AML-193 (cell line): ENCODE measurements at regions not wholly inside any gene's neighbourhood (a gene's known extent, or its start where the extent isn't known, plus 50 kb on each side); places are given as distances from the start of the nearest gene placed in this dataset.
A peak's percentile ranks its signal among the peaks of the same experiment; 100 is the strongest.

ENCODE experiments used
- DNase-seq, 2 experiments: peaks; one replicate each; lab custom pipeline; 2025; lab: John Stamatoyannopoulos, UW

- DNase-seq, result no peak
Measured at GRCh38 chr5:145708169-145708568, 127.0 kb downstream of the PRELID2 start.

- no peak for DNase-seq
Measured at GRCh38 chr5:145704724-145705123, 130.4 kb downstream of the PRELID2 start.

GRCh38 chr5:145703856-145704255 lies 131.3 kb downstream of the PRELID2 start:
- no peak for DNase-seq

- no peak for DNase-seq
Measured at GRCh38 chr5:145701404-145701803, 133.7 kb downstream of the PRELID2 start.

GRCh38 chr5:145699846-145700245 lies 135.3 kb downstream of the PRELID2 start:
- no peak for DNase-seq

- peak; percentile 48 to 55 for DNase-seq
Measured at GRCh38 chr5:145697251-145697990, 137.7 kb downstream of the PRELID2 start.

- DNase-seq, result no peak
Measured at GRCh38 chr5:145689235-145689634, 145.9 kb downstream of the PRELID2 start.

- no peak for DNase-seq
Measured at GRCh38 chr5:145687943-145688342, 147.2 kb downstream of the PRELID2 start.

GRCh38 chr5:145685417-145685816 lies 149.7 kb downstream of the PRELID2 start:
- no peak for DNase-seq

GRCh38 chr5:145683431-145683830 lies 151.7 kb downstream of the PRELID2 start:
- no peak for DNase-seq

GRCh38 chr5:145682197-145682899 lies 152.8 kb downstream of the PRELID2 start:
- no peak for DNase-seq

GRCh38 chr5:145681686-145682085 lies 153.5 kb downstream of the PRELID2 start:
- peak; percentile 79 to 89 for DNase-seq

GRCh38 chr5:145681216-145681615 lies 153.9 kb downstream of the PRELID2 start:
- no peak for DNase-seq

- no peak for DNase-seq
Measured at GRCh38 chr5:145680767-145681166, 154.4 kb downstream of the PRELID2 start.

GRCh38 chr5:145680169-145680568 lies 155.0 kb downstream of the PRELID2 start:
- no peak for DNase-seq

- no peak for DNase-seq
Measured at GRCh38 chr5:145678255-145678654, 156.9 kb downstream of the PRELID2 start.

GRCh38 chr5:145673786-145674185 lies 161.4 kb downstream of the PRELID2 start:
- no peak for DNase-seq

GRCh38 chr5:145668714-145669113 lies 166.4 kb downstream of the PRELID2 start:
- no peak for DNase-seq

GRCh38 chr5:145667742-145668141 lies 167.4 kb downstream of the PRELID2 start:
- no peak for DNase-seq

- DNase-seq, result no peak
Measured at GRCh38 chr5:145666591-145666990, 168.6 kb downstream of the PRELID2 start.

GRCh38 chr5:145661737-145662485 lies 173.2 kb downstream of the PRELID2 start:
- DNase-seq, result no peak

- DNase-seq, result no peak
Measured at GRCh38 chr5:145660897-145661640, 174.1 kb downstream of the PRELID2 start.
